AG09319 (cell line): ENCODE measurements at regions not wholly inside any gene's neighbourhood (a gene's known extent, or its start where the extent isn't known, plus 50 kb on each side); places are given as distances from the start of the nearest gene placed in this dataset.

ENCODE experiments used
- DNase-seq: peaks from one replicate; pipeline ENCODE4 v3.0.0-alpha.2; 2010; ENCODE audit warnings: low read depth; ENCODE audit errors: extremely low read depth
- CTCF ChIP-seq: IDR thresholded peaks from 2 replicates; pipeline ENCODE4 v1.5.1; 2011; ENCODE audit warnings: low read depth, mild to moderate bottlenecking, inconsistent platforms, low read length, moderate library complexity

DNA sequence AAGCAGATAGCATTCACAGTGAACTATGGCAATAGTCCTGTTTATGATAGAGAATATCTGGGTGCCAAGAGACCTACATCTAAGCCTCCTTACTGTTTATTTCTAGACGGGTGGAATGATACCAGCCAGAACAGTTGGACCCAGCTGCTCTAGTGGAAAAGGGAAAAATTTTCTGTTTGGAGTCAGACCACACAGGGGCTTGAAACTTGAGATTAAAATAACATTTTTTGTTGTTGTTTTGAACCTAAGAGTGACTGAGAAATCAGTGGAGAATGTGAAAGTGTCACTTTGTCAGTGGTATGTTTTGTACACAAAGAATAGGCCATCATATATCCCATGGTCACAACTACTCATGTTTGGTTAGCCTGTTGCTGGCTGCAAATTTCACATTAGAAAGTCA, 105.7 kb downstream of the AGTR2 start:
- no peak for TF ChIP-seq CTCF
- no peak for DNase-seq

GRCh38 chrX:116277351-116278225, 107.0 kb downstream of the AGTR2 start:
- no peak for DNase-seq
- no peak for TF ChIP-seq CTCF

GRCh38 chrX:116278826-116279225, 108.3 kb downstream of the AGTR2 start:
- no peak for DNase-seq
- no peak for TF ChIP-seq CTCF

GRCh38 chrX:116281106-116281505, 110.6 kb downstream of the AGTR2 start:
- DNase-seq, result no peak
- TF ChIP-seq CTCF, result no peak

DNA sequence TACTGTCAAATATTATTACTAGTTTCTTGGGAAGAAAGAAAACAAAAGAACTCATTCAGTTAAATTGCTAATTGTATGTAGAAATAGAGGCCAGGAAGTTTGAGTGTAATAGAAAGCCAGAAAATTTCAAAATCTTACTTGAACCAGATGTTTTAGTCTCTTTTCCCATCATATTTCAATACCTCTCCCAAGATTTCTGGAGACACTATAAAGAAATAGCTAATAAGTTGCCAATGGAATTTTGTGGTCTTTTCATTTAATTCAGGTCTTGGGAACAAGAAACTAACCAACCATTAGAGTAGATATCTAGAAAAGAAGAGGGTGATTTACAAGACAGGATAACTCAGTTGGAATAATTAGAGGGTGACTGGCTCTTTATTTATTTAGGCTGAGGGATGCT, 112.2 kb downstream of the AGTR2 start:
- DNase-seq, result peak; percentile 25
- TF ChIP-seq CTCF, result no peak

- no peak for DNase-seq
- no peak for TF ChIP-seq CTCF
Observed at GRCh38 chrX:116284400-116284799, 113.9 kb downstream of the AGTR2 start.

DNA sequence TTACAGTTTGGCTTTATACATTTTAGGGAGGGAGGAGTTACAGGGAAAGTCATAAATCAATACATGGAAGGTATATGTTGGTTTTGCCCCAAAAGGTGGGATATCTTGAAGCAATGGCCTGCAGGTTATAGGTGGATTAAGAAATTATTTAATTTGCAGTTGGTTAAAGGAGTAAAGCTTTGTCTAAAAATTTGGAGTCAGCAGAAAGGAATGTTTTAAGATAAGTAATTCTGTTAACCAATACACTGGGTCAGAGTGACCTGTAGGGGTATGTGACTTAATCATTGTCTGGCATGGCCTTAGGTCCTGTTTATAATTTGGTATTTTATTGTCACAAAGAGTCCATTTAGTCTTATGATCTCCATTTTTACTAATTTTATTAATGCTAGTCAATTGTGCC, 115.0 kb downstream of the AGTR2 start:
- no peak for DNase-seq
- TF ChIP-seq CTCF, result no peak
